PC-9 (cell line): ENCODE measurements at regions not wholly inside any gene's neighbourhood (a gene's known extent, or its start where the extent isn't known, plus 50 kb on each side); places are given as distances from the start of the nearest gene placed in this dataset.

ENCODE experiments used
- BruUV-seq: library from RNA; stranded (reverse); fragments of 400-500 nt; replicated peaks from 2 replicates; lab custom pipeline; 2021; lab: Mats Ljungman, UMichigan
- CTCF ChIA-PET: fragments of 300-600 bp; sonication (Branson Sonifier 250); formaldehyde crosslinking; loops from one replicate; lab custom pipeline; 2022; ENCODE audit warnings: antibody characterized with exemption; lab: Charles Lee
- POLR2A ChIA-PET: fragments of 300-600 bp; sonication (Branson Sonifier 250); formaldehyde crosslinking; loops from one replicate; lab custom pipeline; 2022; ENCODE audit warnings: antibody characterized with exemption; ENCODE audit not compliant: unreplicated experiment; lab: Charles Lee
- DNase-seq, 2 experiments: peaks; one replicate each; pipeline versions ENCODE4 v3.0.0 to v3.0.0-alpha.2; 2015 to 2022; ENCODE audit warnings: mixed read lengths in 1 of 2
- H2AFZ ChIP-seq: fragments of 200-600 bp; sonication (generic); 2 replicates; pipeline ENCODE4 v1.8.1; 2017; ENCODE audit warnings: antibody characterized with exemption
- H3F3A ChIP-seq: fragments of 200-600 bp; sonication (generic); 2 replicates; pipeline ENCODE4 v1.8.1; 2017; ENCODE audit warnings: antibody characterized with exemption, mild to moderate bottlenecking, low read depth; ENCODE audit not compliant: insufficient read depth
- H3K27ac ChIP-seq: fragments of 200-600 bp; sonication (generic); 2 replicates; pipeline ENCODE4 v1.6.1; 2016; ENCODE audit warnings: mixed run types
- H3K27me3 ChIP-seq: fragments of 200-600 bp; sonication (generic); 2 replicates; pipeline ENCODE4 v1.6.1; 2016; ENCODE audit warnings: low read depth, mixed run types; ENCODE audit not compliant: insufficient read depth
- H3K36me3 ChIP-seq: fragments of 200-600 bp; sonication (generic); 2 replicates; pipeline ENCODE4 v1.6.1; 2016; ENCODE audit warnings: low read depth, mixed run types
- H3K4me1 ChIP-seq: fragments of 200-600 bp; sonication (generic); replicated peaks from 2 replicates; pipeline ENCODE4 v1.6.1; 2016; ENCODE audit warnings: mixed run types; ENCODE audit not compliant: insufficient read depth
- H3K4me2 ChIP-seq: fragments of 200-600 bp; sonication (generic); 2 replicates; pipeline ENCODE4 v1.6.1; 2017; ENCODE audit warnings: mixed run types
- H3K4me3 ChIP-seq: fragments of 200-600 bp; sonication (generic); 2 replicates; pipeline ENCODE4 v1.6.1; 2016; ENCODE audit warnings: mixed run types
- H3K79me2 ChIP-seq: fragments of 200-600 bp; sonication (generic); 2 replicates; pipeline ENCODE4 v1.6.1; 2017; ENCODE audit warnings: low read depth, mixed run types
- H3K9me2 ChIP-seq: fragments of 200-600 bp; sonication (generic); 2 replicates; pipeline ENCODE4 v1.8.1; 2017; ENCODE audit warnings: mild to moderate bottlenecking; ENCODE audit not compliant: insufficient read depth
- H3K9me3 ChIP-seq: fragments of 200-600 bp; sonication (generic); 2 replicates; pipeline ENCODE4 v1.8.1; 2016; ENCODE audit warnings: low read depth; ENCODE audit not compliant: insufficient read depth
- H4K20me1 ChIP-seq: fragments of 200-600 bp; sonication (generic); 2 replicates; pipeline ENCODE4 v1.8.1; 2017; ENCODE audit not compliant: insufficient read depth
- EZH2 ChIP-seq: fragments of 200-600 bp; sonication (generic); IDR thresholded peaks from 2 replicates; pipeline ENCODE4 v1.8.0; 2017; ENCODE audit warnings: antibody characterized with exemption, low read depth
- intact Hi-C: fragments of 100-400 bp; cut with micrococcal nuclease; formaldehyde crosslinking; loops from one replicate; pipeline ENCODE4 v1.10.0; 2022; ENCODE audit not compliant: unreplicated experiment
- TF ChIP-seq, protein P1 (sequence below): fragments of 200-600 bp; sonication (generic); conservative IDR thresholded peaks from 2 replicates; pipeline ENCODE4 v1.6.1; 2017; ENCODE audit warnings: mixed run types, antibody characterized with exemption, mild to moderate bottlenecking, moderate library complexity

DNA sequence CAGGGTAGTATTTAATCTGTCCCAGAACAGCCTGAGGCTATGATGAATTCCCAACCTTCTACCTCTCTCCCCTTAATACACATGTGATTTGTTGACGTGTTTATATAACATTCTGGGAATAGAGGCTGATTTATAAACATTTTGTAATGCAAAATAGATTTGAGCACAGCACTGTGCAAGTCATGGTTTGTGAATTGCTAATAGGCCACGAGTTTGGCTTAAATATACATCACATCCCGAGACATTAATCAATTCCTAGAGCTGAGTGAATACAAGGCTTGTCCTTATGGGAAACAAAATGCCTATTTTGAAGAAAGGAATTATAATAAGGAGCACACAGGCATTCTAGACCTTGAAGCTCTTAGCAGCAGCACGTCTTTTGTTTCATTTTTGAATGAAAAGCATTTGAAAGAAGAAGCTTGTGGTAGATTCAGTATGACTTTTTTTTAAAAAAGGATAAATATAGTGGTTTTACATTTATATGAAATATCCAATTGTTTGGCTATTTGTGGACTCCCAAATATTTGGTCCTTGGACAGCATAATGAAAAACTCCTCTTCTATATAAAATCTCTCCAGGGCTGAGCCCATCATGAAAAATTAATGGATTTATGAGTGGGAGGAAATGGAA is 116.4 kb downstream of the SLC17A6 start:
- no peaks in the 10 kb centered on the region for H3K27me3 ChIP-seq
- H3K79me2 ChIP-seq = no peaks in the 10 kb centered on the region
- peaks cover 9% of the 10 kb centered on the region; the same call in 1 of the 2 replicates for H3F3A ChIP-seq
- H3K9me3 ChIP-seq = no peaks in the 10 kb centered on the region
- no peak overlapping the region for H3K4me3 ChIP-seq
- CTCF ChIA-PET = no interaction called here
- DNase-seq = no peak
- intact Hi-C loops = no loop called here
- peaks cover 36% of the 10 kb centered on the region for H3K4me1 ChIP-seq
- H3K4me2 ChIP-seq = peak overlapping the region; percentile 39
- BruUV-seq = no TSS peak
- no peak for TF ChIP-seq EZH2
- TF ChIP-seq, protein P1, sequence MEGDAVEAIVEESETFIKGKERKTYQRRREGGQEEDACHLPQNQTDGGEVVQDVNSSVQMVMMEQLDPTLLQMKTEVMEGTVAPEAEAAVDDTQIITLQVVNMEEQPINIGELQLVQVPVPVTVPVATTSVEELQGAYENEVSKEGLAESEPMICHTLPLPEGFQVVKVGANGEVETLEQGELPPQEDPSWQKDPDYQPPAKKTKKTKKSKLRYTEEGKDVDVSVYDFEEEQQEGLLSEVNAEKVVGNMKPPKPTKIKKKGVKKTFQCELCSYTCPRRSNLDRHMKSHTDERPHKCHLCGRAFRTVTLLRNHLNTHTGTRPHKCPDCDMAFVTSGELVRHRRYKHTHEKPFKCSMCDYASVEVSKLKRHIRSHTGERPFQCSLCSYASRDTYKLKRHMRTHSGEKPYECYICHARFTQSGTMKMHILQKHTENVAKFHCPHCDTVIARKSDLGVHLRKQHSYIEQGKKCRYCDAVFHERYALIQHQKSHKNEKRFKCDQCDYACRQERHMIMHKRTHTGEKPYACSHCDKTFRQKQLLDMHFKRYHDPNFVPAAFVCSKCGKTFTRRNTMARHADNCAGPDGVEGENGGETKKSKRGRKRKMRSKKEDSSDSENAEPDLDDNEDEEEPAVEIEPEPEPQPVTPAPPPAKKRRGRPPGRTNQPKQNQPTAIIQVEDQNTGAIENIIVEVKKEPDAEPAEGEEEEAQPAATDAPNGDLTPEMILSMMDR = no peak
- no peaks in the 10 kb centered on the region for H3K9me2 ChIP-seq
- POLR2A ChIA-PET = no interaction called here
- no peaks in the 10 kb centered on the region for H4K20me1 ChIP-seq
- no peak overlapping the region for H3K27ac ChIP-seq
- H2AFZ ChIP-seq = no peak overlapping the region
- H3K36me3 ChIP-seq = no peaks in the 10 kb centered on the region

DNA sequence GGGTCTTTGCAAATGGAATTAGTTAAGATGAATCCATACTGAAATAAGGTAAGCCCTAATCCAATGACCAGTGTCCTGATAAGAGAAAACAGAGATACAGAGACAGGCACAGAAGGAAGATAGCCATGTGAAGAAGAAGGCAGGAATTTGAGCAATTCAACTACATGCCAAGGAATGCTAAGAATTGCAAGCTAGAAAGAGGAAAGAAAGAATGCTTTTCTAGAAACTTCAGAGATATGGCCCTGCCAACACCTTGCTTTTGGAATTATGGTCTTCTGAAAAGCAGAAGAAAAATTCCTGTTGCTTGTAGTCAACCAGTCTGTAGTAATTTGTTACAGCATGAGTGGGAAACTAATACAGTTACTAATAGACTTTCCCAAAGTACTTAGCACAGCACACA is 111.3 kb downstream of the SLC17A6 start:
- no peak overlapping the region for H3K4me2 ChIP-seq
- no peaks in the 10 kb centered on the region for H3F3A ChIP-seq
- H4K20me1 ChIP-seq = no peaks in the 10 kb centered on the region
- H3K9me3 ChIP-seq = no peaks in the 10 kb centered on the region
- BruUV-seq = no TSS peak
- no peak overlapping the region for H2AFZ ChIP-seq
- no peaks in the 10 kb centered on the region for H3K36me3 ChIP-seq
- H3K4me1 ChIP-seq = 0 out of 2 replicates have a peak, but pooled peaks cover 4% of the 10 kb centered on the region
- DNase-seq = no peak
- TF ChIP-seq, protein P1 = no peak
- TF ChIP-seq EZH2 = no peak
- no peak overlapping the region for H3K4me3 ChIP-seq
- POLR2A ChIA-PET = no interaction called here
- H3K27ac ChIP-seq = no peak overlapping the region
- H3K27me3 ChIP-seq = no peaks in the 10 kb centered on the region
- CTCF ChIA-PET = no interaction called here
- intact Hi-C loops = no loop called here
- H3K79me2 ChIP-seq = no peaks in the 10 kb centered on the region
- H3K9me2 ChIP-seq = no peaks in the 10 kb centered on the region; the same call in 1 of the 2 replicates

DNA sequence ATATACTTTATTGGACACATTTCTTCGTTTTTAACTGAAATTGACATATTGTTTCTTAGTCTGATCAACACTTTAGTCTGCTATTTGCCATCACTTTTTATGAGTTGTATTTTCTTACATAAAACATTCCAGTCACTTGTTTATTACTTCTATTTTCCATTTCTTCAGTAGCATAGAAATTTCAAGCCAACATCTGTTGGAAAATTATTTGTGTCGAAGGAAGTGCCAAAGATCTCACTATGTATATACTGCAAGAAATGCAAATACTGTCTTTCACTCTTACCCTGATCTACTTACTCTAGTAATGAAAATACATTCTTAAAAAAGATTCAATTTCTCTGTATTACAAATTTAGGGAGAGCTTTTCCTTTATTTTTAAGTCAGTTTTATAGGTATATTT is 105.9 kb downstream of the SLC17A6 start:
- Histone ChIP-seq H3K4me1 (no peaks in the 10 kb centered on the region), H3K36me3 (no peaks in the 10 kb centered on the region), H3K4me3 (no peak overlapping the region), H4K20me1 (no peaks in the 10 kb centered on the region), H3K9me3 (no peaks in the 10 kb centered on the region), H3K79me2 (no peaks in the 10 kb centered on the region), H3K4me2 (no peak overlapping the region), H2AFZ (no peak overlapping the region), H3F3A (no peaks in the 10 kb centered on the region), H3K27ac (no peak overlapping the region), H3K9me2 (no peaks in the 10 kb centered on the region; the same call in 1 of the 2 replicates), H3K27me3 (no peaks in the 10 kb centered on the region)
- no peak for TF ChIP-seq EZH2
- TF ChIP-seq, protein P1 = no peak
- ChIA-PET CTCF (no interaction called here), POLR2A (no interaction called here)
- BruUV-seq = no TSS peak
- DNase-seq = no peak
- intact Hi-C loops = no loop called here
